ENCODE measurements at regions not wholly inside any gene's neighbourhood (a gene's known extent, or its start where the extent isn't known, plus 50 kb on each side); places are given as distances from the start of the nearest gene placed in this dataset.

- TF ChIP-seq CTCF (IDR thresholded peaks at IDR 0.05 in 4 of 5, conservative IDR thresholded peaks at IDR 0.05 in 1 of 5) (no peak), POLR2A (IDR thresholded peaks at IDR 0.05) (no peak)
These were observed 56.9 kb upstream of the ADRA2C start for GRCh38 chr4:3709061-3709845.

Measured in gastrocnemius medialis (tissue), 4 donors.